RWPE1 (cell line): ENCODE measurements at regions not wholly inside any gene's neighbourhood (a gene's known extent, or its start where the extent isn't known, plus 50 kb on each side); places are given as distances from the start of the nearest gene placed in this dataset.

ENCODE experiments used
- CTCF ChIA-PET: fragments of 350-600 bp; sonication (Branson Sonifier 250); formaldehyde crosslinking; extraction: SDS; loops from one replicate; lab custom pipeline; 2021; lab: Yijun Ruan, JAX
- POLR2A ChIA-PET: fragments of 400-600 bp; formaldehyde crosslinking; extraction: SDS; loops from one replicate; lab custom pipeline; 2020; ENCODE audit warnings: antibody characterized with exemption; ENCODE audit not compliant: low non-redundant PET; lab: Yijun Ruan, JAX
- DNase-seq: peaks from one replicate; pipeline ENCODE4 v3.0.0; 2012; ENCODE audit warnings: low spot score
- H3K27ac ChIP-seq: fragments of 450-650 bp; 2 replicates; pipeline ENCODE4 v1.5.1; 2017
- CTCF ChIP-seq: fragments of 450-650 bp; conservative IDR thresholded peaks from 2 replicates; pipeline ENCODE4 v1.5.1; 2017; ENCODE audit warnings: low read depth, mild to moderate bottlenecking

GRCh38 chr5:92951746-92952145, 629.3 kb downstream of the NR2F1-AS1 start:
- no peak for DNase-seq
- ChIA-PET POLR2A (no interaction called here), CTCF (interaction anchor here (0.7 kb wide), 1 partner anchor 13 kb away, joined by 5 read pairs; no protein-coding TSS in a partner anchor)
- no peak for TF ChIP-seq CTCF
- no peak overlapping the region for H3K27ac ChIP-seq

- ChIA-PET POLR2A (no interaction called here), CTCF (no interaction called here)
- no peak overlapping the region for H3K27ac ChIP-seq
- DNase-seq: no peak
- no peak for TF ChIP-seq CTCF
Observed at GRCh38 chr5:92946546-92946945, 634.5 kb downstream of the NR2F1-AS1 start.

- no peak for DNase-seq
- ChIA-PET CTCF (no interaction called here), POLR2A (no interaction called here)
- no peak for TF ChIP-seq CTCF
- no peak overlapping the region for H3K27ac ChIP-seq
Observed at GRCh38 chr5:92945605-92946097, 635.4 kb downstream of the NR2F1-AS1 start.

GRCh38 chr5:92944903-92945604, 636.0 kb downstream of the NR2F1-AS1 start:
- no peak overlapping the region for H3K27ac ChIP-seq
- TF ChIP-seq CTCF: no peak
- DNase-seq: no peak
- ChIA-PET CTCF (no interaction called here), POLR2A (no interaction called here)

- CTCF ChIA-PET: interaction anchor here (0.6 kb wide), 1 partner anchor 23 kb away, joined by 4 read pairs; no protein-coding TSS in a partner anchor
- no peak for TF ChIP-seq CTCF
- H3K27ac ChIP-seq: no peak overlapping the region
- POLR2A ChIA-PET: no interaction called here
- DNase-seq: no peak
Observed at GRCh38 chr5:92944337-92944736, 636.7 kb downstream of the NR2F1-AS1 start.

GRCh38 chr5:92942762-92943161, 638.3 kb downstream of the NR2F1-AS1 start:
- TF ChIP-seq CTCF: no peak
- CTCF ChIA-PET: no interaction called here
- no peak for DNase-seq
- POLR2A ChIA-PET: no interaction called here
- H3K27ac ChIP-seq: no peak overlapping the region
